ENCODE measurements at regions not wholly inside any gene's neighbourhood (a gene's known extent, or its start where the extent isn't known, plus 50 kb on each side); places are given as distances from the start of the nearest gene placed in this dataset.

DNA sequence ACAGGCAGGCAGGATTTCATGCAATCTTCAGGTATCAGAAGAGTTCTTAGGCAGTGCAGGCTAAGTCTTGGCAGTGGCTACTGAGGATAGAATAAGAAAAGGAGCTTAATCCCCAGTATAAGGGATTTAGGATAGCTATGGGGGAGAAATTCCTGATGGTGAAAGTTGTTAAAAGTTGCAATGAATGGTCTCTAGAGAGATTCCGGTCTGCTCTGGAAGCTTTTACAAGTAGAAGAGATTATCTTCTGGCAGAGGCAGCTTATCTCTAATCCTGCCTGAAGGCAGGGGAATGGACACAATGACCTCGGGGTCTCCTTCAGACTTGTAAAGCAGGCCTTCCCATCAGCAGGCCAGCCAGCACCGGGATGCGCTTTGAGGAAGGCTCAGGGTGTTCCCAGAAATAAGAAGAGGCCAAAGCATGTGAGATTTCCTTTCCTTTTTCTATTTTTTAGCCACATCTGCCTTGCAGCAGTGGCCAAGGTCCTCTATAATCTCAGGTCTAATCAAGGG, 253.9 kb upstream of the KLHL29 start:
- FAIRE-seq, result no peak

DNA sequence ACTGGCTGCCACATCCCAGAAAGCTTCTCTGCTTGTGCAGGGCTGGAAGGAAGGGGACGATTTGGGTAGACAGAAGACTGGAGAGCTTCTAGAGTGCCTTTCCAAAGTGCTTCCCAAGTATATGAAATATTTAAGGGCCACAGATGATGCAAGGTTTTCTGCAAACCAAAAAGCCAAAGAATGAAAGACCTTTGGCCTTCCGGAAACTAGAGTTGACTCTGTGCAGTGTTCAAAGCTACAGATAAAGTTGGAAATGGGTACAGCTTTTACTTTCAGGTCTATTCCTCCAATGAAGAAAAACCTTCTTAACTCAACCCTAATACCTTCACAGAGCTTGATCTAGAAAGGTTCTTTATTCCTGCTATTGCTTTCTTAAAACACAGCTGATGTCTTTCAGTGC, 253.0 kb upstream of the KLHL29 start:
- no peak for FAIRE-seq

DNA sequence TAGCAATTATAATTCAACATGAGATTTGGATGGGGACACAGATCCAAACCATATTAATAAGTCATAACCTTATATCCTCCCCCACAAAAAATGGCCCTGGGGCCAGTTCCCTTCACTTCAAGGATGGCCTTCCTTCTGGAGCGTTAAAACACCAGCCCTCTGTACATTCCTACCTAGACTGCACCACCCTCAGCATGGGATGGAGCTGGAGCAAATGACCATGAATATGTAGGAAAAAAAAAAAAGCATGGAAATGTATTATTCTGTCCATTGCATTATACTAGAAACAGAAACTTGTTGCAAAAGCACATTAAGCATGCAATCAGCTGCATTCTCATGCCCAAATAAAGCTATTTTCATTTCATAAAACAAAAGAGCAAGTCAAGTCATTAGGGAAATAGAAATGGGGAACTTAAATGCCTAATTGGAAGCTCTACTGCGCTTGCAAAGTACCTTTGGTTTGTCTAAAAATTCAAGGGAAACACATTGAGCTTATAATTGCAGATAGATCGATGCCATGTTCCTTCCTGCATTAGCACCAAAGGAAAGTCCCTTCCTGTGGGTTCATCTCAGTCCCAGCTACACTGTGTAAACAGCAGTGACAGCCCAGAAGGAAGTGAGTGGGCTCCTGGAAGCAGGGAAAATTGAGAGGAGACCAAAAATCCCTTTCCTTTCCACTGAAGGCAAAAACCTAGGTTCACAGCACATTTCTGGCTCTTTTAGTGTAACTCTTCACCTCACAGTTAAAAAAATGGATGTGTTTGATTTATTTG, 252.0 kb upstream of the KLHL29 start:
- FAIRE-seq, result no peak

DNA sequence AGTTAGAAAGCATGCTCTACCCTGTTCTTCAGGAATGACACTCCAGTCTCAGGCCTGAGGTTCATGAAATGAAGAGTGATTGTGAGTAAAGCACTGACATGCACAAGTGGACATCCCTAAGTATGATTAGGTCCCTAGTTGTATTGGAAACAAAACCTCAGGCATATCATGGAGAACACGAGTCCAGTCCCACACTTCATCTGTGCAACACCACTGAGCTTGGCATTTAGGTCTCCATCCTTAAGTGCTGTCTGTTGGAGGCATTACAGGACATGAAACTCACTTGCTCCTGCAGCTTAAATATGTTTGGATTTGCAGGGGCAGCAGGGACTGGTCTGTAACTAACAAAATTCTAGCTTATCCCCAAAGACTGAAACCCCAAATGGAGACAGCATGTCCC, 250.3 kb upstream of the KLHL29 start:
- no peak for FAIRE-seq

DNA sequence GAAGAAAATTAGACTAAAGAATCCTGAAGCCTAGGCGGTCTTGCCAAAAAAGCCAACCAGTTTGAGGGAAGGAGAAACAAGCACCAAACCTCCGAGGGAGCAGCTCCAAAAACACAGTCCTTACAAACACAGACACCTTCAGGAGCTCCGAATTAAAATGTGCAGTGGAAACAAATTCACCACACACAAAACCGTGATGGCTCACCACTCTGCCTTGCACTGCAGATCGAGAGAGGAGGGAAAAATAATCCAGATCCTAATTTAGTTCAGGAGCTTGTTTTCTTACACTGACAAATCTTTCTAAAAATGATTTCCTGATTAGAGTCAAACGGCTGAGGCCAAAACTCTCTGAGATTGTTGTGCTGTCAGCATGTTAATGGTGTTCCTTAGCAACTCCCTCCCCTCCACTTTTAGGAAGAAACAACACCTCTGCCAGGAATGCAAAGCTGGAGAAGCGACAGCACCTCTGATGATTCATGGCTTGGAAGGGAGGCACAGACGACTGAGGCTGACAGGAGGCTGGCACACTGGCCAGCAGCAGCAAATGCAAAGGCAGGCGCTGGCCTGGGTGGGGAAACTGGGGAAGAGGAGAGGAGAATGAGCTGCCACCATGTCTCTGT, 249.4 kb upstream of the KLHL29 start:
- no peak for FAIRE-seq

DNA sequence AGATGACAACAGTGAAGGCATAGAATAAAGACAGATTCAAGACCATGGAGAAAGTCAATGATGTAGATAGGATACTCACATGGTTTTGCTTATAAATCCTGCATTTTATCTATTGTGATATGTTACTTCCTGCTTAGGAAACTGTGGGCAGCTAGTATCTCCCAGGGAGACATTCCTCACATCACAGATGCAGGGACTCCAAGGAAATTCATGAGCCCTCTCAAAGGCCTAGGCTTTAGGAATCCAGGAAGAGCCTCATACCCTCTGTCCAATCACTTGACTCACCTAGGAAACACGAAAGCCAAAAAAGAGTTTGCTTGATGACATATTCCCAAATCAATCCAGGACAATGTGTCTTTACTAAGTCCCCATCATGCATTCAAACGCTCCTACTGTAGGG, 247.8 kb upstream of the KLHL29 start:
- no peak for FAIRE-seq

DNA sequence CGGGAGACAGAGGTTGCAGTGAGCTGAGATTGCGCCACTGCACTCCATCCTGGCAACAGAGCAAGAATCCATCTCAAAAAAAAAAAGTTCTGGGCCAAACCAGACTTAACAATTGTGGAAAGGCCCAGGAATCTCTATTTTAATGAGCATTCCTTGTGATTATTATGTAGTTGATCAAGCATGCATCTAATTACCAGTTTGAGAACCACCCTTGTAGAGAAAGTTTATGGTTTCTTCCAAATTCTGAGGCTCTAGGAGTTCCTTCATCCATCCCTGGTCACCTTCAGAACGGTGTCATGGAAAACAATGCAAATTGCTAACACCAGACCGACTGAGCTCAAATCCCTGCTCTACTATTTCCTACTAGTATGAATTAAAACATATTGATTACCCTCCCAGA, 246.3 kb upstream of the KLHL29 start:
- no peak for FAIRE-seq

DNA sequence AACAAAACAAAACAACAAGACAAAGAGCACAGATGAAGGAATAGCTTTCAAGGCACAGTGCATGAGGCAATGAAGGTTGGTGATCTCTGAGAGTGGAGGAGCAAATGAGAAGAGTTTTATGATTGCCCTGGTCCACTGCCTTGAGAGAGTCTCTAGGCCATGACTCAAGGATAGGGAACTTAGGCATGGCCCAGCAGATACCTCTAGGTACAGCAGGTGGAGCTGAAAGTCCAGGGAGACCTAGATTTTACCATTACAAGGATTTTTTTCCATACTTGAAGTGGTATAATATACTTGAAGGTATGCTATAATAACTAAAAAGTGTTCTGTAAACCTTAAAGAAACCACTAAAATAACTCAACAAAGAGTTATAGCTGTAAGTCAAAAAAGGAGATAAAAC, 239.5 kb upstream of the KLHL29 start:
- FAIRE-seq, result no peak

DNA sequence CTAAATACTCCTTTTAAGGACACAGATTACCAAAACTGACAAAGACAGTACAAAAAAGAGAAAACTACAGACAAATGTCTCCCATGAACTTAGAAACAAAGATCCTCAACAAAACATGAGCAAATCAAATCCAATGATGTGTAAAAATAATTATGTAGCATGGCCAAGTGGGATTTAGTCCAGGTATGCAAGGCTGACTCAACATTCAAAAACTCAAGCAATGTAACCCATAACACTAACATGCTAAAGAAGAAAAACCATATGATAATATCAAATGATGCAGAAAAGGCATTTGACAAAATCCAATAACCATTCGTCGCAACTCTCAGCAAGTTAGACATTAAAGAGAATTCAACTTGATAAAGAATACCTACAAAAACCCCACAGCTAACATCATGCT, 239.0 kb upstream of the KLHL29 start:
- no peak for FAIRE-seq

DNA sequence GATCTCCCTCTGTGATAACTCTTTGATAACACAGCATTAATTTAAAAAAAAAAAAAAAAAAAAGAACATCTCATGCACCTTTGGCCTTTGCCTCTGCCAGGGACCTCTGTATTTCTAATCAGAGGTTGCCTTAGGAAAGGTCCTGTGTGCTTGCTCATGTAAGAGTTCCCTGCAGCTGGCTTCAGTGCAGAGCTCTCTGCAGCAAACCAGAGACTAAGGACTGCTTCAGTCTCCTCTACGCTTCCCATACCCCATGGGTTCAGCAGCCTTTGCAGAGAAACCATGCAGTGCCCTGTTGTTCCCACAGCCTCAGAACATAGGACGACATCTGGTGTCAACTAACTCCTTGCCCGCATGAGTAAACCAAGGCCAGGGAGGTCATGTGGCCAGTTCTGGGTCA, 236.6 kb upstream of the KLHL29 start:
- FAIRE-seq, result no peak

DNA sequence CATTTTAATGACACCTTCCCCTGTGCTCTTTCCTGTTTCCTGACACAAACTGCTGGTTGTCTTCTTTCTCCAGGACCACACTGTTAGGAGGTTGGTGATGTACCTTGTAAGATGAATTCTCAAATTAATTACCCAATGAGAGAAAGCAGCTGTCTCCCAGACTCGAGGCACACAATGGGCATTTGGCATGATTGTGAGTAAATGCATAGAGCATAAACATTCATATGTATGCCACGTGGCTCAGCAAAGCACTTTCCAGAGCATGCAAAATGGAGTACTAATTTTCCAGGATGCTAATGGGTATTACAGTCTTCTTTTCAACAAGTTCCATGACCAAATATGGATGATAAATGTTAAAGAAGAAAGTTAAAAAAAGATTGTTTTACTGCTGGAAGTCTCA, 235.2 kb upstream of the KLHL29 start:
- FAIRE-seq, result no peak

DNA sequence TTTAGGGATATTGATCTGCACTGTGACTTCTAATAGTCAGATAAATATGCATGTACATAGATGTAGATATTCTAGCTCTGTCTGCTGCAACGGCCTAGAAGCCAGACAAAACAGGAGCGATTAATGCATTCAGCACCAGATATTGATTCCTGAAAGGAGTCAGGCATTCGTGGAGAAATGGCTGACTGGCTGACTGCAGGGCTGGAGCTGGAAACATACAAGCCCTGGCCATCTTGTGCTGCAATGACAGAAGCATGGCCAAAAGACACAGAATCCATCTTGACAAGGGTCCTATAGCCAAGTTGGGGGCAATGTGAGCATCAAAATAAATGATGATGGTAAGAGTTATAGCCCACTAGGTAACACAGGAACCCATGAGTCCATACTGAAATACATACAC, 231.5 kb upstream of the KLHL29 start:
- no peak for FAIRE-seq

DNA sequence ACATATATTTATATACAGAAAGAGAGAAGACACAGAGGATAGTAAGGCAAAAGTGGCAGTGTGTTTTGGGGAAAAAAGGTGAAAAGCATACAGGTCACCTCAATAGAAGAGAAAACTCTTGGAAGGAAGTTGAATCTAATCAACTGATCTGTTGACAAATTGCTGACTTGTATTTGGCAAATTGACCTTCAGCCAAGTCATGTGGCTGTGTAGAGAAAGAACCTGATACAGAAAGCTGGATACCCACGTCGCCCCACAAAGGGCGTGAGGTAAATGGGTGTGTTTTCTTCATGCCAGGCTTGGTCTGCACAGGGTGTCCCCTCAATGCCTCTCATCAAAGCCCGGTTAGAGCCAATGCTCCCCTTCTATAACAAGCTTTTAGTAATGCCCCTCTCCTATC, 230.0 kb upstream of the KLHL29 start:
- no peak for FAIRE-seq

DNA sequence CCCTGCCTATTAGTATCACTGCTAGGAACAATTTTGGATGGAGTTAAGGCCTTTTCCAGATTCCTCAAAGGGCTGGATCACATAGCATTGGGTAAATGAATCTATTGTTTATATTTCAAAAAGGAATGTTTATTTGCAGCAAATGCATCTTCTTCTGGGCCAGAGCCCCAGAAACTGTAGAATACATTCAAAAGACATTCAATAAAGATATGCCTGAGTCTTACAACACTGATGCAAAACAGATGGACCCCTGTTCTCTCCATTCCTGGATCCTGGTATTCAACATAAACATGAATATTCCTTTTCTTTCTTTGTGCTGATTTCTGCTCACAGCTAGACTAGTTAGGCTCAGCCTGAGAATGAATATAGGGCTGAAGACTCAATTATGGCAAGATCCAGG, 227.2 kb upstream of the KLHL29 start:
- FAIRE-seq, result no peak

DNA sequence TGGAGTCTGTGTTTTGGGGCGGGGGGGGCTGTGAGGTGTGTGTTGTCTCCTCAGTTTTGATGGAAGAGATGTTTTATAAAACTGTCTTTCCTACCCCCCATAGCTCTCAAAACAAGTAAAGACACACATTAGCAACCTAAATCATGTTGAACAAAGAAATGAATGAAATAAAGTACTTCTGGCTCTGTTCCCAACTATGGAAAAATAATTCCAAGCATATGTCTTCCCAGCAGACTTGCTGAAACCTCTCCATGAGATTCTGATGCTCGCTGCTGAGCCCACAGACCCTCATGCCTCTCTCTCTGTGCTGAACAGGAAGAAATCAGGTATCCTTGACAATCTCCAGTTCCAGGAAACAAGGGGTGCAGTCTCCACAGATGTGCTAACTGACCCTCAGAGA, 226.7 kb upstream of the KLHL29 start:
- no peak for FAIRE-seq

DNA sequence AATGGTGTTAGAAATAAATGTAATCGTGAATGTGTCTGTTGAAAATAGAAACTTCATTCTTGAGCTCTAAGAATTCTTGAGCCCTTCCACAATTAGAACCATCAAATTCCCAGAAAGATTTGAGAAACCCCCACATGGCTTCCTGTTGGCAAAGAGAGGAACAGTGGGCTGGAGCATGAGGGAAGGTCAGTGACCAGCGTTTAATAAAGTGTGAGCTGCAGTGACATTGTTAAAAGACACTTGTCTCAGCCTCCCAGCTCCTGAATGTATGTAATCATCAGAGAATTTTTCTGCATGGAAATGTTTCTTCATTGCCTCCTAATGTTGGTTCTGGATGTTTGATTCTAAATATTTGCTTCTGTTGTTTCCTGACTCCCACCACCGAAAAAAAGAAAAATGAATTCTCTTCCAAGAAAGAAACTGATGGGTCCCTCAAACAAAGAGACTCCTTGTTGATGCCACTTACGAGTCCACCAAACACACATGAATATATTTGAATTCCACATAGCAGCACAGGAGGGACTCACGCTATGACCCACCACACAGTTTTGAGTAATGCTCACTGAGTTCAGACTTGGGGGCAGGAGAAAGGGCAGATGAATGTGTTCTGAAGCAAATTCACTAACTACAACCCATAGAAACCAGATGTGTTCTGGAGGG, 225.1 kb upstream of the KLHL29 start:
- FAIRE-seq, result no peak

DNA sequence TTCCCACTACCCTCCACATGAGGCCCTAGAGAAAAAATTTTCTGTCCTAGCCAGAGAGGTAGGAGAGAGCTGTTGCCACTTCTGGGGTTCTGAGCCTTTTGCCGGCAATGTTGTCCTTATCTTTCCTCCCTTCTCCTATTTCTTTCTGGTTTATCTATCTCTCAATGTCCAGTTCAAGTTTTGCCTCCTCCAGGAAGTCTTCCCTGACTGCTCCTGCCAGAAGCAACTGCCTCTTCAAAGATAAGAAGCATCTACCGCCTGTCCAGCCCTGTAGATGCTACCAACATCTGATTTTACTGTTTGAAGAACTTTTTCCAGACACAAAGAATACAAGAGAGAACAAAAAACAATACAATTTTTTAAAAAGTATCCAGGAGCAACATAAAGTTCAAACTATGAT, 220.8 kb upstream of the KLHL29 start:
- no peak for FAIRE-seq

DNA sequence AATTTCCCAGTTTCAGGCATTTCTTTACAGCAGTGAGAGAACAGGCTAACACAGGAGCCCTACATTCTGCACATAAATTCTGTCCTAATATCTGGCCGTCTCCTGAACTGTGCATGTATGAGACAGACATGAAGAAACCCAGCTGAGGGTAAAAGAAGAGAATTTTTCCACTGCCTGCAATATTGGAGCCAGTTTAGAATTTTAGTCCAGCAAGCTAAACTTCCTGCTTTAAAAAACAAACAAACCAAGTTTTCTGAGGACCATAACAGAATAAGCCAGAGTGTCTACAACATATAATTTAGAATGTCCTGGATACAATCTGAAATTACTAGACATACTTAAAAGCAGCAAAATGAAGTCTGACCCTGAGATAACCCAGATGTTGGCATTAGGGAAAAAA, 215.1 kb upstream of the KLHL29 start:
- no peak for FAIRE-seq

DNA sequence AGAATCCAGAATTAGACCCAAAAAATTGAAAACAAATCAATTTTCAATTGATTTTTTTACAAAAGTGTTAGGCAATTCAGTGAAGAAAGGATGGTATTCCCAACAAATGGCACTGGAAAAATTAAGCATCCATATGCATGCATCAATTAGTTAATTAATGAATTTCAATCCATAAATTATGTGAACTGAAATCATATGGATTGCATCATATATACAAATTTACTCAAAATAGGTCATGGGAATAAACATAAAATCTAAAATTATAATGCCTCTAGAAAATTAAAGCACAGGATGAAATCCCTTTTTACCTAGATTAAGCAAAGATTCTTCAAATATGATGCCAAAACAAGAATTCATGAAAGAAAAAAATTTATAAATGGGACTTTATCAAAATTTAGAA, 213.9 kb upstream of the KLHL29 start:
- no peak for FAIRE-seq

DNA sequence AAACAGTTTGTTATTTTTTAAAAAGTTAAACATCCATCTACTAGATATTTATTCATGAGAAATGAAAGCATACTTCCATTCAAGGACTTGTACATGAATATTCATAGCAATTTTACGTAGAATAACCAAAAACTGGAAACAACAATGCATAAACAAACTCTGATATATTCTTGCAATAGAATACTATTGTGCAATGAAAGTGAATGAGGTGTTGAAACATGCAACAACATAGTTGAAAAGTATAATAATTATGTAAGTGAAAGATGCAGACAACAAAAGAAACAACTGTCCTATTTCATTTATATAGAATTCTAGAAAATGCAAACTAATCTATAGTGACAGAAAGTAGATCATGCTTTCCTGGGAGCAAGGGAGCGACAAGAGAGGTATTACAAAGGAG, 206.6 kb upstream of the KLHL29 start:
- FAIRE-seq, result no peak

DNA sequence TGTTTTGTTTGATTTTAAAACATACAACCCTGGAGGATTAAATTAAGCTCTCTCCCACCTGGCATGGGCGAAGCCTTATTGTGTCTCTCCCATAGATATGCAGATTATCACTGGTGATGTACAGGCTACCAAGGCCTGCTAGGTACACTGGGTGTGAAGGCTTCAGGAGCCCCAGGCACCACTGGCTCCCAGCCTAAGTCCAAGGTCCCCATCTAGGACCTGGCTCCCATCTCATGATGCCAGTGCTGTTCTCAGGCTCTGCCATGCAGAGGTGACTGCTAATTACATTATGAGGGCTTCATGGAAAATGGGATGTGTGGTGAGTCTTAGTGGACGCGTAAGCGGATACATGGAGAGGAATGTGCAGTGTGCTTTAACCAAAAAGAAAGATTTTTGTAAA, 201.2 kb upstream of the KLHL29 start:
- FAIRE-seq, result no peak

DNA sequence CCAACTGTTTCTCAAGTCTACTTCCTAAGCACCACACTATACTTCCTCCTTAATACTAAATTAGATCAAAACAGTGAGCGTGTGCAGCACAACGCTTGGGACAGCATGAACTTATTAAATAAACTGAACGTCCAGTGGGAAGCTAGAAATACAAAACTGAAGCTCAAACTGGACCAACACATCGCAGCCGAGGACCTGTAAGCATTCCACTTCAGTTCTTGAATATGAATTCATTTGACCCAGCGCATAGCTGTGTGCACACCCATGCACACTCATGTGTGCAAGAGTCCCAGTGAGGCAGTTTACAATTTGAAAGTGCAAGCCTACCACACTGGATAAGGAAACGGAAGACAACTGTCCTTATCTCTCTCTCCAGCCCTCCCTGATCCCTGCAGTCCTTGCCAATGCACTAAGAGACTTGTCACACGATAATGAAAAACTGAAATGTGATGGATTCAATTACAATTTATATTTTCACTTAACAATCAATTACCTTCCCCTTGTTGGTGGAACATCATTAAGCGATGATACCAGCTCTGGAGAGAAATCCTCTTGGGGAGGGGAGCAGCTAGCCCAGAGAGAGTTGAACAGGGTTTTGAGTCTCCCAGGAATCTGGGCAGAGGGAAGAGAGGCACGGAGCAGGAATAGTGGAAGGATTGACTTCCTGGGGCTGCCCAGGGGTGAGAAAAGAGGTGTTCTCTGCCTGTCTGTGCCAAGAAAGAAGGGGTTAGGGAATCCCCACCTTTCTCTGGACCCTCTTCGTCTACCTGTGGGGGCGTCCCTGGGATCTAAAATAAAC, 186.5 kb upstream of the KLHL29 start:
- no peak for FAIRE-seq

DNA sequence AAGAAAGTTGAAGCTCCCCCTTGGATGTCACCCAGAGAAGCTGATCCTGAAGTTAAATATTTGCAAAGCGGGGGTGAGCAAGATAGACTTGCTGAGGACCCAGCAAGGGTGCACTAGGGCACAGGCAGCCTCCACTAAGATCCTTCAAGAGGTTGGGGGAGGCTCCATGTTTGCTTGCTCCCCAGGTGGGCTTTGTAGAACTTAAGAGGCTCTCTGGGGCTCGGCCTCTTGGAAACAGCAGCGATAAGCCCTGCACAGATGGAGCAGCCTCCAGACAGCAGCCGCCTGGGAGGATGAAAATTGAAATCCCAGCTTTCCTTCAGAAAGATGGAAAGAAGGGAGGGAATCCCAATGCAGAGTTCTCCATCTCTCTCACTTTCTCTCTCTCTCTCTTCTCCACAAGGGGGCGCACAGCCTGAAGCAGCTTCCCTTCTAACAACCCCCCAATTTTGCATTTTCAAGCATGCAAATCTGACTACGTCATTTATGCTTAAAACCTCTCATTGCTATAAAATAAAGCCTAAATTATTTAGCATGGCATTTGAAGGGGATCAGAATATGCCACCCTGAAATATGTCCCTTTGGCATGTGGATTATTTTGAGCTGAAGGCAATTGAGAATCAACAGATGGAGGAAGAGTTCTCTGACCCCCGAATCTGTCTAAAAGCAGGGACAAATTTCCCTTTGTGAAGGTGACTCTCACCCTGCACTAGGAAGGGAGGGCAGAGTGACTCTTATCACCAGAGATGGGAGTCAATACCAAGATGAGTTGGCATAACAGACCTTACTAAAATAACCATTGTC, 185.7 kb upstream of the KLHL29 start:
- FAIRE-seq, result no peak
